ENCODE measurements at regions not wholly inside any gene's neighbourhood (a gene's known extent, or its start where the extent isn't known, plus 50 kb on each side); places are given as distances from the start of the nearest gene placed in this dataset.

- TF ChIP-seq CTCF (IDR thresholded peaks at IDR 0.05), result no peak
These were observed 229.6 kb downstream of the KLF12 start for GRCh38 chr13:73904625-73905024.

GRCh38 chr13:73903561-73903960 lies 230.6 kb downstream of the KLF12 start:
- TF ChIP-seq CTCF (IDR thresholded peaks at IDR 0.05), result no peak

- TF ChIP-seq CTCF (IDR thresholded peaks at IDR 0.05), result no peak
These were observed 231.4 kb downstream of the KLF12 start for GRCh38 chr13:73902847-73903246.

GRCh38 chr13:73902296-73902695 lies 231.9 kb downstream of the KLF12 start:
- TF ChIP-seq CTCF (IDR thresholded peaks at IDR 0.05), result no peak

GRCh38 chr13:73901324-73902068 lies 232.7 kb downstream of the KLF12 start:
- TF ChIP-seq CTCF (IDR thresholded peaks at IDR 0.05), result no peak

- TF ChIP-seq CTCF (IDR thresholded peaks at IDR 0.05), result no peak
These were observed 233.6 kb downstream of the KLF12 start for GRCh38 chr13:73900591-73900990.

GRCh38 chr13:73898899-73899298 lies 235.3 kb downstream of the KLF12 start:
- no peak for TF ChIP-seq CTCF (IDR thresholded peaks at IDR 0.05)

- TF ChIP-seq CTCF (IDR thresholded peaks at IDR 0.05), result no peak
These were observed 235.9 kb downstream of the KLF12 start for GRCh38 chr13:73898276-73898675.

Data from LNCAP (cell line).